ENCODE measurements at regions not wholly inside any gene's neighbourhood (a gene's known extent, or its start where the extent isn't known, plus 50 kb on each side); places are given as distances from the start of the nearest gene placed in this dataset.

DNA sequence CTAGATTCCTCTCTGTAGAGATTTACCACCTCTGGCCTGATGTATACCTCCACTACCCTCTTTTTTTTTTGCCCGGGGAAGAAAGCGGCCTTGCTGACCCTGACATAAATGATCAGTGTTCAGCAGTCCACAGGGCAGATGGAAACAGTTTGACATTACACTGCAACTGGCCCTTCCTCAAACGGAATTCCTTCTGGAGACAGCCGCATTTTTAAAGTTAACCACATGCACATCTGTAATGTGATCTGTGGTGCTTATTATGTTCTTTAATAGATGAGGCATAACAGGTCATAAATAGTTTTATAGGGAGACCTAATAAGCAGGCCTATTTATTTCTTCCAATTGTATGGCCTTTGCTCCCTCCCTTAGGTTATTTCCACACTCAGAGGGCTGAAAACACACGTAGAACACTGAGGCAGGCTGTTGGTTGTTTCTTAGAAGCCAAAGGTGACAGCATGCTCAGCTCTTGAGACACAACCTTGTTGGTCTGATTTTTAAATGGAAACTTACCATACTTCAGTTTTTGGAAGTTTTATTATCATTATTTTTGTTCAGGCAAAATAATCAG is 84.0 kb upstream of the APC start (continued):
- no peak for TF ChIP-seq IRF1 (CRISPR knock-in tag; IDR thresholded peaks at IDR 0.05; ENCODE audit: borderline replicate concordance)
- TF ChIP-seq MBD2 (IDR thresholded peaks at IDR 0.05; ENCODE audit: borderline replicate concordance, low read depth) = no peak

DNA sequence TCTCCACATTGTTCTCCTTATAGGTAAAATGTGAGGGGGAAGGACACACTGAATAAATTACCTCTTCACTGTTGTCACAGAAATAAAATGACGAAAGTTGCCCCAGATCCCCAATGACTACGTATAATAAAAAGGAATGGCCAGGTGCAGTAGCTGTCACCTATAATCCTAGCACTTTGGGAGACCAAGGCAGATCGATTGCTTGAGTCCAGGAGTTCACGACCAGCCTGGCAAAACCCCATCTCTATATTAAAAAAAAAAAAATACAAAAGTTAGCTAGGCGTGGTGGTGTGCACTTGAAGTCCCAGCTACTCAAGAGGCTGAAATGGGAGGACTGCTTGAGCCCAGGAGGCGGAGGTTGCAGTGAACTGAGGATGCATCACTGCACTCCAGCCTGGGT is 82.2 kb upstream of the APC start:
- no TSS peak for BruUV-seq (replicated peaks)
- H3K27me3 ChIP-seq (ENCODE audit: control insufficient read depth in 2 of 2, insufficient read depth in 2 of 2, low read length in 2 of 2) = peaks cover under 1 to 2% of the 10 kb centered on the region in 2 experiments
- no peaks in the 10 kb centered on the region for H4K20me1 ChIP-seq (replicated peaks; ENCODE audit: control insufficient read depth, insufficient read depth, low read length)
- H3K4me2 ChIP-seq (ENCODE audit: insufficient read depth, low read length) = no peak overlapping the region
- H3K36me3 ChIP-seq (ENCODE audit: control insufficient read depth, insufficient read depth, low read length) = no peaks in the 10 kb centered on the region
- peaks cover 2% of the 10 kb centered on the region; the same call in 1 of the 2 replicates for H3K9me3 ChIP-seq (replicated peaks; ENCODE audit: control insufficient read depth, insufficient read depth, low read depth, low read length)
- no peak overlapping the region for H3K9ac ChIP-seq (ENCODE audit: insufficient read depth in 1 of 2, low read depth in 2 of 2, low read length in 2 of 2)
- no peak overlapping the region for H3K27ac ChIP-seq (ENCODE audit: extremely low read depth, low read depth, low read length)
- intact Hi-C loops (cut with micrococcal nuclease) (no loop called here), in situ Hi-C loops (cut with MboI) (no loop called here)
- no peak overlapping the region for H2AFZ ChIP-seq (ENCODE audit: low read depth, low read length)
- no peak overlapping the region for H3K4me3 ChIP-seq
- no peaks in the 10 kb centered on the region for H3K9me1 ChIP-seq (ENCODE audit: control insufficient read depth, insufficient read depth, low read length)
- no peak for FAIRE-seq
- ChIA-PET POLR2A (interaction anchor here (0.9 kb wide), 1 partner anchor 132 kb away, joined by 3 read pairs; no protein-coding TSS in a partner anchor), CTCF (ENCODE audit: low intra/inter-chr PET ratio) (no interaction called here)
- H3K4me1 ChIP-seq (replicated peaks in 1 of 2; ENCODE audit: control insufficient read depth in 2 of 2, insufficient read depth in 2 of 2, low read length in 2 of 2) = no peaks in the 10 kb centered on the region; a peak in 1 of 5 replicates
- WGBS (ENCODE audit: insufficient coverage, low coverage, missing lambda C conversion rate) = 5% methylated on average over 6 of the region's 6 CpGs
- DNase-seq (ENCODE audit: extremely low read depth in 1 of 4, low spot score in 3 of 4) = no peak
- no peak for ATAC-seq
- no peaks in the 10 kb centered on the region for H3K79me2 ChIP-seq (ENCODE audit: control insufficient read depth, insufficient read depth, low read length)
- no peak for TF ChIP-seq SP1 (CRISPR knock-in tag; IDR thresholded peaks at IDR 0.05)
- TF ChIP-seq ELF1 (tag; IDR thresholded peaks at IDR 0.05) = no peak
- TF ChIP-seq ZNF584 (CRISPR knock-in tag; IDR thresholded peaks at IDR 0.05; ENCODE audit: low read depth) = no peak
- TF ChIP-seq, protein P1, sequence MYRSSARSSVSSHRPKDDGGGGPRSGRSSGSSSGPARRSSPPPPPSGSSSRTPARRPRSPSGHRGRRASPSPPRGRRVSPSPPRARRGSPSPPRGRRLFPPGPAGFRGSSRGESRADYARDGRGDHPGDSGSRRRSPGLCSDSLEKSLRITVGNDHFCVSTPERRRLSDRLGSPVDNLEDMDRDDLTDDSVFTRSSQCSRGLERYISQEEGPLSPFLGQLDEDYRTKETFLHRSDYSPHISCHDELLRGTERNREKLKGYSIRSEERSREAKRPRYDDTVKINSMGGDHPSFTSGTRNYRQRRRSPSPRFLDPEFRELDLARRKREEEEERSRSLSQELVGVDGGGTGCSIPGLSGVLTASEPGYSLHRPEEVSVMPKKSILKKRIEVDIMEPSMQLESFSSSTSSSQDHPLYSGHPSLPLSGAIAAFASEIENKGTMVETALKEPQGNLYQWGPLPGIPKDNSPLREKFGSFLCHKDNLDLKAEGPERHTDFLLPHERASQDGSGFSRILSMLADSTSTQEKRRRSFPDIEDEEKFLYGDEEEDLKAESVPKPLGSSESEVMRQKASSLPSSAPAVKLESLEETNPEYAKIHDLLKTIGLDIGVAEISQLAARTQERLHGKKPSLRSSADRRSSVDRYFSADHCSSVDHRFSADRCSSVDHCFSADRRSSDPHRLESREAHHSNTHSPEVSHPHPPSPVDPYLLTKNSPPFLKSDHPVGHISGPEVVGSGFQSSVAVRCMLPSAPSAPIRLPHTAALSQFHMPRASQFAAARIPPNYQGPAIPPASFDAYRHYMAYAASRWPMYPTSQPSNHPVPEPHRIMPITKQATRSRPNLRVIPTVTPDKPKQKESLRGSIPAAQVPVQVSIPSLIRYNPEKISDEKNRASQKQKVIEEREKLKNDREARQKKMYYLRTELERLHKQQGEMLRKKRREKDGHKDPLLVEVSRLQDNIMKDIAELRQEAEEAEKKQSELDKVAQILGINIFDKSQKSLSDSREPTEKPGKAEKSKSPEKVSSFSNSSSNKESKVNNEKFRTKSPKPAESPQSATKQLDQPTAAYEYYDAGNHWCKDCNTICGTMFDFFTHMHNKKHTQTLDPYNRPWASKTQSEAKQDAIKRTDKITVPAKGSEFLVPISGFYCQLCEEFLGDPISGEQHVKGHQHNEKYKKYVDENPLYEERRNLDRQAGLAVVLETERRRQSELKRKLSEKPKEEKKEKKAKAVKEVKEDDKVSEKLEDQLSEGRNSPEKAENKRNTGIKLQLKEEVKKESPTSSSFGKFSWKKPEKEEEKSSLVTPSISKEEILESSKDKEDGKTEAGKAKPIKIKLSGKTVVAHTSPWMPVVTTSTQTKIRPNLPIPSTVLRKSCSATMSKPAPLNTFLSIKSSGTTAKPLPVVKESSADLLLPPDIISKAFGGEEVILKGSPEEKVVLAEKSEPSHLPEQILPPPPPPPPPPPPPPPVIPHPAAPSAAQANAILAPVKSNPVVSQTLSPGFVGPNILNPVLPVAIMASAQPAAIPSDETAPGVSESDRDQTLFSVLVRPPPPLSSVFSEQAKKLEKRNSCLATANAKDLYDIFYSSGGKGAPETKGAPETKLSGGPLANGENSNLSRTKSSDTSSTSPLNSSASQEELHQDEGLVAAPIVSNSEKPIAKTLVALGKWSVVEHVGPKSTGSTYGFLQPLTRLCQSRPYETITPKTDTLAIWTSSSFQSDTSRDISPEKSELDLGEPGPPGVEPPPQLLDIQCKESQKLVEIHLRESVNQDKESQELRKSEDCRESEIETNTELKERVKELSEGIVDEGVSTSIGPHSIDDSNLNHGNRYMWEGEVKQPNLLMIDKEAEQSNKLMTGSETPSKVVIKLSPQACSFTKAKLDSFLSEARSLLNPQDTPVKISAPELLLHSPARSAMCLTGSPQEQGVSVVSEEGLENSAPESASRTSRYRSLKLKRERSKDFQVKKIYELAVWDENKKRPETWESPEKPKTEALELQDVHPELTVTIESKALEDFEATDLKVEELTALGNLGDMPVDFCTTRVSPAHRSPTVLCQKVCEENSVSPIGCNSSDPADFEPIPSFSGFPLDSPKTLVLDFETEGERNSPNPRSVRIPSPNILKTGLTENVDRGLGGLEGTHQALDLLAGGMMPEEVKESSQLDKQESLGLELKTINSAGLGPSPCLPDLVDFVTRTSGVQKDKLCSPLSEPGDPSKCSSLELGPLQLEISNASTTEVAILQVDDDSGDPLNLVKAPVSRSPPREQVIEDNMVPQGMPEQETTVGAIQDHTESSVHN (IDR thresholded peaks at IDR 0.05; ENCODE audit: borderline replicate concordance in 1 of 2, low read depth in 1 of 2) = no peak
- TF ChIP-seq ZNF175 (CRISPR knock-in tag; IDR thresholded peaks at IDR 0.05; ENCODE audit: low read depth) = no peak
- TF ChIP-seq SNRNP70 (optimal IDR thresholded peaks at IDR 0.05; ENCODE audit: low read depth, low read length) = no peak
- TF ChIP-seq MNT (conservative IDR thresholded peaks at IDR 0.05) = no peak
- TF ChIP-seq CXXC5 (CRISPR knock-in tag; IDR thresholded peaks at IDR 0.05) = no peak
